ENCODE measurements at regions not wholly inside any gene's neighbourhood (a gene's known extent, or its start where the extent isn't known, plus 50 kb on each side); places are given as distances from the start of the nearest gene placed in this dataset.

- TF ChIP-seq CTCF (conservative IDR thresholded peaks at IDR 0.05) (no peak; the same call in 1 of the 2 replicates), ZFX (IDR thresholded peaks at IDR 0.05) (no peak)
Measured at GRCh38 chr14:101072945-101073597, 169.5 kb upstream of the RTL1 start.
